ENCODE measurements at regions not wholly inside any gene's neighbourhood (a gene's known extent, or its start where the extent isn't known, plus 50 kb on each side); places are given as distances from the start of the nearest gene placed in this dataset.
"Not testable (repeated sequence)": the region's sequence is repeated elsewhere in the genome, so short reads cannot be mapped to it uniquely, and the experiment has no call there.

GRCh38 chr3:16013568-16013967 is 160.9 kb upstream of the GALNT15 start:
- Histone ChIP-seq H3K27me3 (ENCODE audit: control insufficient read depth in 2 of 2, insufficient read depth in 2 of 2, low read length in 2 of 2) (no peaks in the 10 kb centered on the region), H3K27ac (ENCODE audit: low read depth in 1 of 2, low read length in 2 of 2) (no peak overlapping the region), H3K36me3 (replicated peaks in 1 of 2; ENCODE audit: control insufficient read depth in 1 of 2, insufficient read depth in 2 of 2, low read length in 2 of 2) (no peaks in the 10 kb centered on the region), H3K9ac (ENCODE audit: insufficient read depth, low read length, poor library complexity, severe bottlenecking) (no peak overlapping the region), H3K79me2 (ENCODE audit: insufficient read depth, low read length) (no peaks in the 10 kb centered on the region), H3K4me2 (replicated peaks; ENCODE audit: extremely low read depth, low read length, poor library complexity, severe bottlenecking) (no peak overlapping the region), H2AFZ (ENCODE audit: insufficient read depth, low read depth, low read length, poor library complexity, severe bottlenecking) (no peak overlapping the region), H3K9me3 (replicated peaks in 1 of 2; ENCODE audit: control insufficient read depth in 1 of 2, insufficient read depth in 1 of 2, low read length in 2 of 2) (peaks cover under 1 to 5% of the 10 kb centered on the region in 2 donors), H3K4me1 (ENCODE audit: control insufficient read depth in 1 of 2, insufficient read depth in 2 of 2, low read length in 2 of 2) (no peaks in the 10 kb centered on the region), H4K20me1 (ENCODE audit: insufficient read depth, low read length) (no peaks in the 10 kb centered on the region), H3K4me3 (replicated peaks in 1 of 3; ENCODE audit: low read depth in 2 of 3, low read length in 3 of 3) (no peak overlapping the region)
- no peak for TF ChIP-seq CTCF (IDR thresholded peaks at IDR 0.05)
- peaks cover 0 to 9% (median 5%) of the 10 kb centered on the region in 7 donors for H3K9me3 Mint-ChIP-seq
- DNase-seq: no peak
- no peak overlapping the region for H3K4me3 Mint-ChIP-seq
- H3K36me3 Mint-ChIP-seq: no peaks in the 10 kb centered on the region
- no CpG with 5 or more reads among the region's 2 CpGs for WGBS (ENCODE audit: insufficient coverage)
- no peak overlapping the region for H3K27ac Mint-ChIP-seq
- no peaks in the 10 kb centered on the region for H3K4me1 Mint-ChIP-seq
- intact Hi-C loops (cut with micrococcal nuclease): no loop called here
- peaks cover 0 to 8% (median 2%) of the 10 kb centered on the region in 3 donors for H3K27me3 Mint-ChIP-seq (ENCODE audit: low read depth in 3 of 3)

- H2AFZ ChIP-seq (ENCODE audit: insufficient read depth, low read depth, low read length, poor library complexity, severe bottlenecking); H3K9ac ChIP-seq (ENCODE audit: insufficient read depth, low read length, poor library complexity, severe bottlenecking); H3K36me3 Mint-ChIP-seq; H3K9me3 Mint-ChIP-seq; H3K4me2 ChIP-seq (replicated peaks; ENCODE audit: extremely low read depth, low read length, poor library complexity, severe bottlenecking); H3K4me1 Mint-ChIP-seq; H4K20me1 ChIP-seq (ENCODE audit: insufficient read depth, low read length); H3K27ac ChIP-seq (ENCODE audit: low read depth in 1 of 2, low read length in 2 of 2); H3K27ac Mint-ChIP-seq; H3K9me3 ChIP-seq (replicated peaks in 1 of 2; ENCODE audit: control insufficient read depth in 1 of 2, insufficient read depth in 1 of 2, low read length in 2 of 2); DNase-seq; H3K27me3 ChIP-seq (ENCODE audit: control insufficient read depth in 2 of 2, insufficient read depth in 2 of 2, low read length in 2 of 2); H3K36me3 ChIP-seq (replicated peaks in 1 of 2; ENCODE audit: control insufficient read depth in 1 of 2, insufficient read depth in 2 of 2, low read length in 2 of 2); intact Hi-C loops (cut with micrococcal nuclease); H3K4me1 ChIP-seq (ENCODE audit: control insufficient read depth in 1 of 2, insufficient read depth in 2 of 2, low read length in 2 of 2); H3K4me3 ChIP-seq (replicated peaks in 1 of 3; ENCODE audit: low read depth in 2 of 3, low read length in 3 of 3); H3K4me3 Mint-ChIP-seq; H3K79me2 ChIP-seq (ENCODE audit: insufficient read depth, low read length); H3K27me3 Mint-ChIP-seq (ENCODE audit: low read depth in 3 of 3): not testable (repeated sequence)
- no CpG with 5 or more reads among the region's 4 CpGs for WGBS (ENCODE audit: insufficient coverage)
Measured at GRCh38 chr3:16021801-16022200, 152.7 kb upstream of the GALNT15 start.

- H3K9me3 ChIP-seq (replicated peaks in 1 of 2; ENCODE audit: control insufficient read depth in 1 of 2, insufficient read depth in 1 of 2, low read length in 2 of 2); H3K27ac ChIP-seq (ENCODE audit: low read depth in 1 of 2, low read length in 2 of 2); H2AFZ ChIP-seq (ENCODE audit: insufficient read depth, low read depth, low read length, poor library complexity, severe bottlenecking); H3K4me3 ChIP-seq (replicated peaks in 1 of 3; ENCODE audit: low read depth in 2 of 3, low read length in 3 of 3); H3K27ac Mint-ChIP-seq; H3K36me3 Mint-ChIP-seq; H3K27me3 ChIP-seq (ENCODE audit: control insufficient read depth in 2 of 2, insufficient read depth in 2 of 2, low read length in 2 of 2); intact Hi-C loops (cut with micrococcal nuclease); H3K4me1 ChIP-seq (ENCODE audit: control insufficient read depth in 1 of 2, insufficient read depth in 2 of 2, low read length in 2 of 2); DNase-seq; H3K9ac ChIP-seq (ENCODE audit: insufficient read depth, low read length, poor library complexity, severe bottlenecking); H3K79me2 ChIP-seq (ENCODE audit: insufficient read depth, low read length); H3K27me3 Mint-ChIP-seq (ENCODE audit: low read depth in 3 of 3); H3K4me2 ChIP-seq (replicated peaks; ENCODE audit: extremely low read depth, low read length, poor library complexity, severe bottlenecking); H3K4me3 Mint-ChIP-seq; H4K20me1 ChIP-seq (ENCODE audit: insufficient read depth, low read length); H3K4me1 Mint-ChIP-seq; H3K36me3 ChIP-seq (replicated peaks in 1 of 2; ENCODE audit: control insufficient read depth in 1 of 2, insufficient read depth in 2 of 2, low read length in 2 of 2): not testable (repeated sequence)
- WGBS (ENCODE audit: insufficient coverage): 86% methylated on average over 3 of the region's 4 CpGs
- H3K9me3 Mint-ChIP-seq: peaks cover 0 to 11% (median 2%) of the 10 kb centered on the region in 7 donors
Measured at GRCh38 chr3:16023881-16024280, 150.6 kb upstream of the GALNT15 start.

Data from CD14-positive monocyte (primary cell).